DMS79 (cell line): ENCODE measurements at regions not wholly inside any gene's neighbourhood (a gene's known extent, or its start where the extent isn't known, plus 50 kb on each side); places are given as distances from the start of the nearest gene placed in this dataset.

Source experiments
- DNase-seq: peaks from one replicate; lab custom pipeline; 2025; lab: John Stamatoyannopoulos, UW

GRCh38 chr10:120285408-120285807 lies 171.6 kb upstream of the PLPP4 start:
- no peak for DNase-seq

- DNase-seq: no peak
These were observed 170.7 kb upstream of the PLPP4 start for GRCh38 chr10:120286280-120286679.

- no peak for DNase-seq
These were observed 156.5 kb upstream of the PLPP4 start for GRCh38 chr10:120300513-120300912.

GRCh38 chr10:120308589-120308988 lies 148.4 kb upstream of the PLPP4 start:
- DNase-seq: no peak

- no peak for DNase-seq
These were observed 143.3 kb upstream of the PLPP4 start for GRCh38 chr10:120313715-120314114.

- DNase-seq: no peak
These were observed 142.6 kb upstream of the PLPP4 start for GRCh38 chr10:120314442-120314841.

- no peak for DNase-seq
These were observed 138.2 kb upstream of the PLPP4 start for GRCh38 chr10:120318862-120319261.

- no peak for DNase-seq
These were observed 129.4 kb upstream of the PLPP4 start for GRCh38 chr10:120327675-120328074.

GRCh38 chr10:120328647-120329046 lies 128.4 kb upstream of the PLPP4 start:
- no peak for DNase-seq

- DNase-seq: no peak
These were observed 121.5 kb upstream of the PLPP4 start for GRCh38 chr10:120335553-120335952.

GRCh38 chr10:120336306-120336910 lies 120.6 kb upstream of the PLPP4 start:
- DNase-seq: no peak

GRCh38 chr10:120336911-120337540 lies 120.0 kb upstream of the PLPP4 start:
- no peak for DNase-seq

- DNase-seq: no peak
These were observed 114.8 kb upstream of the PLPP4 start for GRCh38 chr10:120342115-120342714.

GRCh38 chr10:120345186-120345585 lies 111.8 kb upstream of the PLPP4 start:
- DNase-seq: no peak

GRCh38 chr10:120347644-120348043 lies 109.4 kb upstream of the PLPP4 start:
- DNase-seq: no peak

GRCh38 chr10:120349069-120349468 lies 108.0 kb upstream of the PLPP4 start:
- DNase-seq: no peak

- DNase-seq: no peak
These were observed 101.6 kb upstream of the PLPP4 start for GRCh38 chr10:120355425-120355824.

GRCh38 chr10:120360571-120360970 lies 96.5 kb upstream of the PLPP4 start:
- DNase-seq: no peak

GRCh38 chr10:120365872-120366271 lies 91.2 kb upstream of the PLPP4 start:
- no peak for DNase-seq

GRCh38 chr10:120367341-120367740 lies 89.7 kb upstream of the PLPP4 start:
- DNase-seq: no peak

GRCh38 chr10:120368338-120368737 lies 88.7 kb upstream of the PLPP4 start:
- no peak for DNase-seq

GRCh38 chr10:120368927-120369326 lies 88.1 kb upstream of the PLPP4 start:
- no peak for DNase-seq

GRCh38 chr10:120369856-120370276 lies 87.2 kb upstream of the PLPP4 start:
- no peak for DNase-seq

- DNase-seq: no peak
These were observed 85.2 kb upstream of the PLPP4 start for GRCh38 chr10:120371856-120372255.
